ENCODE measurements at regions not wholly inside any gene's neighbourhood (a gene's known extent, or its start where the extent isn't known, plus 50 kb on each side); places are given as distances from the start of the nearest gene placed in this dataset.

- Histone ChIP-seq H3K9me3 (ENCODE audit: insufficient read depth in 2 of 2, low read depth in 1 of 2, low read length in 1 of 2) (no peaks in the 10 kb centered on the region), H3K4me2 (ENCODE audit: insufficient read depth in 1 of 2, low read depth in 2 of 2, low read length in 2 of 2) (no peak overlapping the region), H3K4ac (replicated peaks; ENCODE audit: insufficient read length, low read depth, low read length) (no peak overlapping the region), H2BK12ac (ENCODE audit: low read depth, low read length) (no peak overlapping the region), H2BK5ac (ENCODE audit: low read depth, low read length) (no peak overlapping the region), H4K91ac (replicated peaks; ENCODE audit: insufficient read length, low read length) (no peak overlapping the region), H2AFZ (ENCODE audit: low read length) (no peak overlapping the region), H3K36me3 (ENCODE audit: control insufficient read depth in 2 of 4, insufficient read depth in 4 of 4, low read length in 3 of 4) (no peaks in the 10 kb centered on the region), H3K4me3 (ENCODE audit: extremely low read depth in 1 of 4, insufficient read depth in 2 of 4, low read depth in 3 of 4, low read length in 4 of 4) (no peak overlapping the region), H3K27me3 (replicated peaks in 1 of 4; ENCODE audit: control insufficient read depth in 3 of 4, extremely low read depth in 1 of 4, insufficient read depth in 3 of 4, low read length in 3 of 4) (no peaks in the 10 kb centered on the region), H3K23me2 (ENCODE audit: low read depth, low read length) (no peaks in the 10 kb centered on the region), H3K9ac (replicated peaks in 1 of 4; ENCODE audit: extremely low read depth in 1 of 4, low read depth in 3 of 4, low read length in 3 of 4) (no peak overlapping the region), H3K79me2 (ENCODE audit: control insufficient read depth in 1 of 2, insufficient read depth in 2 of 2, low read length in 2 of 2) (no peaks in the 10 kb centered on the region), H2AK5ac (ENCODE audit: low read depth, low read length) (no peak overlapping the region), H2BK120ac (replicated peaks; ENCODE audit: low read depth, low read length) (no peak overlapping the region), H2BK20ac (ENCODE audit: low read length) (no peak overlapping the region), H3K18ac (ENCODE audit: extremely low read depth, low read length) (no peak overlapping the region), H3K23ac (ENCODE audit: insufficient read length) (no peak overlapping the region), H3K14ac (ENCODE audit: insufficient read length) (no peak overlapping the region), H4K5ac (ENCODE audit: insufficient read length, low read depth, low read length) (no peak overlapping the region), H3K4me1 (replicated peaks in 1 of 4; ENCODE audit: control insufficient read depth in 3 of 4, insufficient read depth in 4 of 4, low read length in 3 of 4) (no peaks in the 10 kb centered on the region), H2BK15ac (ENCODE audit: low read length) (no peak overlapping the region), H3K27ac (ENCODE audit: low read depth, low read length) (no peak overlapping the region), H4K20me1 (replicated peaks in 1 of 2; ENCODE audit: control insufficient read depth in 1 of 2, insufficient read depth in 2 of 2, low read length in 2 of 2) (no peaks in the 10 kb centered on the region), H4K8ac (ENCODE audit: extremely low read depth, insufficient read depth, low read length) (no peak overlapping the region), H3K56ac (replicated peaks; ENCODE audit: insufficient read length, low read depth, low read length) (no peak overlapping the region), H3K79me1 (ENCODE audit: low read depth, low read length) (no peaks in the 10 kb centered on the region)
- DNase-seq (ENCODE audit: low read depth in 1 of 2, low spot score in 2 of 2) (no peak), FAIRE-seq (no peak)
- WGBS, 2 experiments (ENCODE audit: extremely low coverage in 1 of 2, insufficient coverage in 1 of 2, insufficient read length in 1 of 2, insufficient replicate concordance in 2 of 2, low coverage in 1 of 2, low lambda C conversion rate in 2 of 2, missing lambda C conversion rate in 1 of 2) = 79% methylated on average over 7 of the region's 7 CpGs; no CpG with 5 or more reads in 1 of the 2 experiments
- POLR2A ChIA-PET (ENCODE audit: partially characterized antibody) = no interaction called here
- CTCF ChIA-PET (ENCODE audit: partially characterized antibody) = interaction anchor here (1.0 to 1.6 kb wide), 3 partner anchors 21 to 46 kb away, joined by 3 to 5 read pairs (median 3); no protein-coding TSS in a partner anchor
- TF ChIP-seq TAF7 (optimal IDR thresholded peaks at IDR 0.05; ENCODE audit: borderline replicate concordance, low read depth, low read length) (no peak), RBBP5 (IDR thresholded peaks at IDR 0.05; ENCODE audit: borderline replicate concordance, low read depth, low read length) (no peak), MAX (IDR thresholded peaks at IDR 0.05) (no peak), TBP (IDR thresholded peaks at IDR 0.05; ENCODE audit: low read depth, low read length) (no peak), CEBPB (IDR thresholded peaks at IDR 0.05; ENCODE audit: low read depth, low read length) (no peak), CTCF (IDR thresholded peaks at IDR 0.05; ENCODE audit: control extremely low read depth in 1 of 3, insufficient read depth in 1 of 3, low read depth in 1 of 3, low read length in 3 of 3) (no peak), BCL11A (IDR thresholded peaks at IDR 0.05; ENCODE audit: low read depth in 2 of 2, low read length in 2 of 2) (no peak)
Observed at GRCh38 chr20:10739566-10739965, 65.8 kb upstream of the JAG1 start.

Measured in H1 (cell line).